OCI-LY7 (cell line): ENCODE measurements at regions not wholly inside any gene's neighbourhood (a gene's known extent, or its start where the extent isn't known, plus 50 kb on each side); places are given as distances from the start of the nearest gene placed in this dataset.

Source experiments
- CTCF ChIP-seq: fragments of 200-600 bp; sonication (generic); conservative IDR thresholded peaks from 2 replicates; pipeline ENCODE4 v1.5.1; 2014; ENCODE audit warnings: mild to moderate bottlenecking, antibody characterized with exemption, low read length, moderate library complexity, mixed read lengths
- EZH2phosphoT487 ChIP-seq: fragments of 200-600 bp; sonication (generic); IDR thresholded peaks from 2 replicates; pipeline ENCODE4 v1.6.1; 2018; ENCODE audit warnings: low read depth, borderline replicate concordance, mild to moderate bottlenecking, mixed run types, antibody characterized with exemption, low read length, moderate library complexity, mixed read lengths

- no peak for TF ChIP-seq CTCF
- no peak for TF ChIP-seq EZH2phosphoT487
Measured at GRCh38 chr5:1955586-1955985, 72.9 kb upstream of the IRX4 start.
